GM06990 (cell line): ENCODE measurements at regions not wholly inside any gene's neighbourhood (a gene's known extent, or its start where the extent isn't known, plus 50 kb on each side); places are given as distances from the start of the nearest gene placed in this dataset.

Experiments used
- DNase-seq: peaks from one replicate; pipeline ENCODE4 v3.0.0-alpha.2; 2011; ENCODE audit not compliant: insufficient read length; ENCODE audit errors: extremely low read depth
- H3K27me3 ChIP-seq: replicated peaks from 2 replicates; pipeline ENCODE4 v1.6.0; 2011; ENCODE audit warnings: low read length; ENCODE audit not compliant: control insufficient read depth, insufficient read depth
- H3K36me3 ChIP-seq: 2 replicates; pipeline ENCODE4 v1.5.1; 2011; ENCODE audit warnings: low read length; ENCODE audit not compliant: control insufficient read depth, insufficient read depth
- H3K4me3 ChIP-seq: replicated peaks from 2 replicates; pipeline ENCODE4 v1.5.1; 2011; ENCODE audit warnings: low read depth, mild to moderate bottlenecking, control low read depth, low read length
- CTCF ChIP-seq: IDR thresholded peaks from 2 replicates; pipeline ENCODE4 v1.5.1; 2011; ENCODE audit warnings: low read length, control low read depth, mild to moderate bottlenecking, inconsistent platforms; ENCODE audit not compliant: insufficient read depth, poor library complexity, severe bottlenecking

DNA sequence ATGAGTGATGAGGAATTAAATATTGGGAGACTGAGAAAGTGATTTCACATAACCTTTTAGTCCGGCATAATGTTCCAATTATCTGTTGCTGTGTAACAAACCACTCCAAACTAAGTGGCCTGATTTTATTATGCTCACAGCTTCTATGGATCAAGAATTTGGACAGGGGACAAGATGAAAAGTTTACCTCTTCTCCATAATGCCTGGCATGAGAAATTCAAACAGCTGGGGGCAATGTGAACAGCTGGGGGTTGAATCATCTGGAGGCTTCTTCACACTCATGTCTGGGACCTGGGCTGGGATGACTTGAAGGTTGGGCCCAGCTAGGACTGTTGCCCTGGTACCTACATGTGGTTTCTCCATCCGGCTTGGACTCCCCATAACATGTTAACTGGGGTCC is 99.4 kb upstream of the DRD2 start:
- no peak overlapping the region for H3K4me3 ChIP-seq
- H3K36me3 ChIP-seq: no peaks in the 10 kb centered on the region
- H3K27me3 ChIP-seq: no peaks in the 10 kb centered on the region
- TF ChIP-seq CTCF: no peak
- DNase-seq: no peak

GRCh38 chr11:113574171-113574570 is 99.0 kb upstream of the DRD2 start:
- H3K36me3 ChIP-seq: no peaks in the 10 kb centered on the region
- no peak for TF ChIP-seq CTCF
- no peak for DNase-seq
- no peak overlapping the region for H3K4me3 ChIP-seq
- no peaks in the 10 kb centered on the region; the same call in 1 of the 2 replicates for H3K27me3 ChIP-seq

GRCh38 chr11:113572136-113572735 is 97.0 kb upstream of the DRD2 start:
- no peaks in the 10 kb centered on the region for H3K36me3 ChIP-seq
- H3K4me3 ChIP-seq: no peak overlapping the region
- TF ChIP-seq CTCF: no peak
- no peaks in the 10 kb centered on the region; the same call in 1 of the 2 replicates for H3K27me3 ChIP-seq
- no peak for DNase-seq

DNA sequence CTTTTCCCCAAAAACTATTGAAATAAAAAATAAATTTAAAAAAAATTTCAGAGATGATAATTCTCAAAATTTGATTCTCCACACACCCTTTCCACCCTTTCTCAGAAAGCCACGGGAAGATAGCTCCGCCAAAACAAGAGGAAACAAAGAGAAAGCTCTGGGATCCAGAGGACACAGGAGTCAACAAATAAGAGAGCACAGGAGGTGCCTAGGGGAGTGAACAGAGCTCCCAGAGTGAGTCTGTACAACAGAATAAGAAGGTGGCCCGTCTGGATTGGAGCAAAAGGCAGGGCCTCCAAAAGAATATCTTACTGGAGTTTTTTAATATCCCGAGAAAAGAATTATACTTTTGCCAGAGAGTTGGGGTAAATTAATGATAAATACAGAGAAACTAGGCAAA is 96.3 kb upstream of the DRD2 start:
- no peak for DNase-seq
- H3K4me3 ChIP-seq: no peak overlapping the region
- no peaks in the 10 kb centered on the region; the same call in 1 of the 2 replicates for H3K27me3 ChIP-seq
- H3K36me3 ChIP-seq: no peaks in the 10 kb centered on the region
- no peak for TF ChIP-seq CTCF

DNA sequence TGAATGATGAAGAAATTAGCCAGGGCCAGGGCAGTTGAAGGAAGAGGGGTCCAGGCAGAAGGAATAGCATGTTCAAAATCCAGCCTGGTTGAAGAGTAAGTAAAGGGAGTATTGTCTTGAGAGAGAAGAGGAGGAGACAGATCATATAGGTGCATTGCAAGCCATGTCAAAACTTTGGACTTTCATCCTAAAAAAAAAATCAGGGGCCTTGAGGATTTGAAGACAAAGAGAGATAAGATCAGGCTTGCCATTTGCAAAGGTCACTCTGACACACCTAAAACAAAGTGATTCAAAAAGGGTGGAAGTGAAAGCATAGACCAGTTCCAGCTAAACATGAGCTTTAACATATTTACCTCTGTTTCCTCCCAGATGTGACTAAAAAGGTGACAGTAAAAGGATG is 95.7 kb upstream of the DRD2 start:
- Histone ChIP-seq H3K27me3 (no peaks in the 10 kb centered on the region; the same call in 1 of the 2 replicates), H3K36me3 (no peaks in the 10 kb centered on the region), H3K4me3 (no peak overlapping the region)
- no peak for DNase-seq
- TF ChIP-seq CTCF: no peak

- no peak for DNase-seq
- H3K4me3 ChIP-seq: no peak overlapping the region
- no peak for TF ChIP-seq CTCF
- H3K27me3 ChIP-seq: no peaks in the 10 kb centered on the region; the same call in none of the 2 replicates
- H3K36me3 ChIP-seq: no peaks in the 10 kb centered on the region
Measured at GRCh38 chr11:113569391-113569790, 94.2 kb upstream of the DRD2 start.
